Sciatic nerve (tissue), 2 donors: ENCODE measurements at regions not wholly inside any gene's neighbourhood (a gene's known extent, or its start where the extent isn't known, plus 50 kb on each side); places are given as distances from the start of the nearest gene placed in this dataset.
"Not testable (repeated sequence)": the region's sequence is repeated elsewhere in the genome, so short reads cannot be mapped to it uniquely, and the experiment has no call there.

Experiments
- ATAC-seq: fragments of 200-7000 bp; cut with Tn5 transposase; one replicate; pipeline ENCODE4 v1.9.1; 2020; ENCODE audit warnings: mild to moderate bottlenecking, moderate library complexity
- DNase-seq: peaks from one replicate; pipeline ENCODE4 v3.0.0-alpha.2; 2020; ENCODE audit warnings: low spot score
- intact Hi-C: fragments of 100-400 bp; cut with DNase I; formaldehyde crosslinking; loops from one replicate; pipeline ENCODE4 v1.14.2; 2022
- donor health status: DM: no; HTN: no; CAD: no.
- donor health status: DM: no; HTN: no; CAD: no.

- intact Hi-C loops = no loop called here
- ATAC-seq (no peak), DNase-seq (no peak)
Observed at GRCh38 chrX:138995458-138995857, 283.9 kb upstream of the FGF13 start.

DNA sequence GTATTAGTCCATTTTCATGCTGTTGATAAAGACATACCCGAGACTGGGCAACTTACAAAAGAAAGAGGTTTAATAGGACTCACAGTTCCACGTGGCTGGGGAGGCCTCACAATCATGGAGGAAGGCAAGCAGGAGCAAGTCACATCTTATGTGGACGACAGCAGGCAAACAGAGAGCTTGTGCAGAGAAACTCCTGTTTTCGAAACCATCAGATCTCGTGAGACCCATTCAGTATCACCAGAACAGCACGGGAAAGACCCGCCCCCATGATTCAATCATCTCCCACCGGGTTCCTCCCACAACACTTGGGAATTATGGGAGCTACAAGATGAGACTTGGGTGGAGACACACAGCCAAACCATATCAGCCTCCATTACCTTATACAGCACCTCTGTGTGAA lies 278.9 kb upstream of the FGF13 start:
- ATAC-seq, intact Hi-C loops, DNase-seq: not testable (repeated sequence)

GRCh38 chrX:138986866-138987265 lies 275.3 kb upstream of the FGF13 start:
- intact Hi-C loops = no loop called here
- no peak for ATAC-seq
- DNase-seq = no peak

- intact Hi-C loops = no loop called here
- ATAC-seq = no peak
- DNase-seq = no peak
Observed at GRCh38 chrX:138986235-138986634, 274.7 kb upstream of the FGF13 start.

DNA sequence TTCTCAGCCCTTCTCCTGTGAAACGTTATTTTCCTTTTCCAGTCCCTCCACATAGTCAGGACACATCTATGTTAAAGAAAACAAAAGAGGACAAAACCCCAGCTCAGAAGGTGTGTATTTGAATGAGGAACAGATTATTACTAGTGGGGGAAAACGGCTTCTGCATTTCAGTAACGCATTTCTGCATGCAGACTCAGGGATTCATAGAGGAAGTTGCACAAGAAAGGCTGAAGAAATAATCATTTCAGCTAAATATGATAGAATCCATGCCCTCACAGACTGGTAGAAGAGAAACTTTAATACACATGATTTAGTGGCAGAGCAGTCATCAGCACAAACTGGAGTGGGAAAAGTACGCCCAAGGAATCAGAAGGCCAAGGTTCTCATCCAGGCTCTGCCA lies 270.8 kb upstream of the FGF13 start:
- no peak for ATAC-seq
- DNase-seq = no peak
- intact Hi-C loops = no loop called here

DNA sequence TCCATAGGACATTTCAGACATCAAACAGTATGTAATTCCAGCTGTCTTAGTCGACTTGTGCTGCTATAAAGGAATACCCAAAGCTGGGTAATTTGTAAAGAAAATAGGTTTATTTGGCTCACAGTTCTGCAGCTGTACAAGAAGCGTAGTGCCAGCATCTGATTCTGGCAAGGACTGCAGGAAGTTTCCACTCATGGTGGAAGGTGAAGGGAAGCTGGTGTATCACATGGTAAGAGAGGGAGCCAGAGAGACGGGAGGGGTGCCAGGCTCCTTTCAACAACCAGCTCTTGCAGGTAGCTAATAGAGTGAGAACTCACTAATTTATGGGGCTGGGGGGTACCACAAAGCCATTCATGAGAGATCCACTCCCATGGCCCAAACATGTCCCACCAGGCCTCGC lies 253.0 kb upstream of the FGF13 start:
- intact Hi-C loops = no loop called here
- ATAC-seq (no peak), DNase-seq (no peak)

- intact Hi-C loops, DNase-seq, ATAC-seq: not testable (repeated sequence)
Observed at GRCh38 chrX:138962419-138962818, 250.9 kb upstream of the FGF13 start.

DNA sequence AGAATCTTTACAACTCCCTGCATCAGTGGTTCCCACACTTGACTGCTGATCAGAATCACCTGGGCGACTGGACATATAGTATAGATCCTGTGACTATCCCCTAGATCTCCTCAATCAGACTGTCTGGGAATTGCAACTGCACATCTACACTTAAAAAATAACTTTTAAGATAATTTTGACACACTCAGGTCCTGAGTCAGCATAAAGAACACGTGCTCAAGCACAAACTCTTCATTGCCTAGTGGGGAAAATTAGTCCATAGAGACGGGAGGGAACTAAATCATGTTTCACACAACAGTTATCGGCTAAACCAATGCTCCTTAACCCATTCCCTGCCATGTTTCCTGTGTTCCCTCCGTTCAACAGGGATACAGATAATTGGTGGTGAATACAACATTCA lies 243.5 kb upstream of the FGF13 start:
- DNase-seq (no peak), ATAC-seq (no peak)
- intact Hi-C loops = no loop called here

DNA sequence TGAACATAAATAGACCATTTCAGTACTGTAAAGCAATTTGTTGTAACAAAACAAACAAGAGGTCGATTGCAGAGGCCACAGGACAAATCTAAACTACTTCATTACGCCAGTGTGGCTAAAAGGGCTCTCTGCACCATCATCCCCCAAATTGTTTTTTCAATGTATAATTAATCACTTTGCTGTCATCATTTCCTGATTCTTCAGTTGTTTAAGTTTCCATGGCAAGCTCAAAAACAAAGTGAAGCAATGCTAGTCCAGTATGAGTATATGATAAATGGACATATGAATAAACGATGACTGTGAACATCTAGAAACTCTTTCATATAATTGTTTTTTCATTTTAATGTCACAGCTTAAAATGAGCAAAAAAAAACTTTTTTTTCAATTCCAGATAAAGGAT lies 235.4 kb upstream of the FGF13 start:
- DNase-seq (no peak), ATAC-seq (no peak)
- intact Hi-C loops = no loop called here

DNA sequence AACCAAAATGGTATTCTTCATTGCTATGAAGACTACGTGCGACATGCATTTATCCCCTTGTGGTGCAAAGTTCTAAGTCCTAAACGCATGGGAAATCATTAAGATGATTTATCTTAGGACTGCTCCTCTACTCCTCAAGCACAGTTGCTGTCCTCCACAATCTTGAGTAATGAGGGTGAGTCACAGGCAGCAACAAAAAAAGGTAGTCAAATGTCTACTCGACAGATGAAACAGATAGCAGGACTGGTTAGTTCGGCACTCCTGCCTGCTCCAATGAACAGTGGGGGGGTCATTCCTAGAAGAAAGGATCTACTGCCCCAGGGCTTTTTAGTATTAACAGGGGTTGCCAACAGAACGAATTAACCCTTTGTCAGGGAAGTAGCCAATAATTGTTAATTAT lies 233.7 kb upstream of the FGF13 start:
- DNase-seq = no peak
- no peak for ATAC-seq
- intact Hi-C loops = no loop called here

- DNase-seq = no peak
- intact Hi-C loops = no loop called here
- peak; percentile 56 for ATAC-seq
Observed at GRCh38 chrX:138939038-138939437, 227.5 kb upstream of the FGF13 start.

GRCh38 chrX:138938003-138938402 lies 226.5 kb upstream of the FGF13 start:
- intact Hi-C loops = no loop called here
- ATAC-seq = no peak
- no peak for DNase-seq

DNA sequence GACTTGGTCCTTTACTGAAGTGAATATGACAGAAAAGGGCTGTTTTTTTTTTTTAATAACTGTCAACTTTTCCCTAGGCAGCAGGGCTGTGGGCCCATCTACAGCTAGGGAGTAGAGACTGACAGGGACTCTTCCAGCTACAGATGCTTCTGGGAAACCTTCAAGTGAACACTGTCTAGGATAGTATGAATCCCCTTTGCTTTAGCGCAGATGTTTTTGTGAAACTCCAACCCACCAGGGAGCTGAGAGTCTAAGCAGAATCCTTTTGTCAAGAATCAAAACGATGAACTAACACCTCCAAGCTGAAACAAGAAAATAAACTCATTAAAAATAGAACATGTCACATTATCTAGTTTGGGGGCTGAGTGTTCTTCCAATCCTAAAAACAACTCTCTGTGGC lies 219.7 kb upstream of the FGF13 start:
- intact Hi-C loops = no loop called here

GRCh38 chrX:138930583-138930945 lies 219.0 kb upstream of the FGF13 start:
- intact Hi-C loops = no loop called here
- DNase-seq (no peak), ATAC-seq (peak; percentile 63)

More for the DNA sequence above, 219.7 kb upstream of the FGF13 start:
- peak; percentile 69 for ATAC-seq
- no peak for DNase-seq

GRCh38 chrX:138929926-138930582 lies 218.5 kb upstream of the FGF13 start:
- DNase-seq (no peak), ATAC-seq (no peak)
- intact Hi-C loops = no loop called here

DNA sequence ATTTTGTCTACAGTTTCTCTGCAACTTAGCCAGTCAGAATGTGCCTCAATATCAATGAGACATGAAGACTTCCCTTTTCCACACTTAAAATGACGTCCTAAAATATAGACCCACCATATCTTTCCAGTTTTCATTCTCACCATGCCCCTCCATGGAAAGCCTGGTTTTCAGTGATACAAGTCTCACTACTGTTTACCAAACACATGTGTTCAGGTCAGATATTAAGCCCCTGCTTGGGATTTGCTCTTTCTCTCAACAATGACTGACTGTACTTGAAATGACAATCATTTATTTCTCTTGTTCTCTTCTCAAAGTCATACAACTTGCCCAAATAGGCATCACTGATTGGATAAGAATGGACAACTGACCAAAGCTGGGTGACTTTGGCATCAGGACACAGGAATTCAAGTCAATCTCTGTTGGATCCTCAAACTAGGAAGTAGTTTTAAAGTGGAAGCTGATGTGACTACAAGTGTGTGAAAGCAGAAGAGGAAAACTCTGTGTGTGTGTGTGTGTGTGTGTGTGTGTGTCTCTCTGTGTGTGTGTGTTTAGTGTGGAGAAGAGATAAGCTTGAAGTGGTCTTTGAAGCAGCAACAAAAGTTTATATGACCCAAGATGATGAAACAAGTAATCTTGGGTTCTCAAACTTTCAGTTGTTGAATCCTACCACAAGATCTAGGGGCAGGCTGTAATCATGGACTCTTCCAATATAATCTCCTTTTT lies 217.4 kb upstream of the FGF13 start:
- DNase-seq = no peak
- no peak for ATAC-seq
- intact Hi-C loops = no loop called here

DNA sequence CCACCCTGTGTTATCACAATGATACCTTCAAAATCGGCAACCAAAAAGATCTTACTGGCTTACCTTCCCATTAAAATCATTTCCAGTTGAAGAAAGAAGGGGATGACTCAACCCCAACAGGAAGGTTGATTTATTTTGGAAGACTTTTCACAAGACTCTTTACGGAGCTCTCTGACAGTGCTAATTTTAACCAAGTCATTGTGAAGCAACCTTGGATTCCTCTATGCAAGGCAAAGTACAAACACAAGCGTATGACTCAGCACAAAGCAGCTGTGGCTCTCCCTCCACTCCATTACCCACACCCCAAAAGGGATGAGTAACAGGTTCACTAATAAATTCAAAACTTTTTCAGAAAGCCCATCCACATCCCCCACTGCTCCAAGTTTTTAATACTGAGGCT lies 213.8 kb upstream of the FGF13 start:
- no peak for DNase-seq
- intact Hi-C loops = no loop called here
- ATAC-seq = peak; percentile 79

DNA sequence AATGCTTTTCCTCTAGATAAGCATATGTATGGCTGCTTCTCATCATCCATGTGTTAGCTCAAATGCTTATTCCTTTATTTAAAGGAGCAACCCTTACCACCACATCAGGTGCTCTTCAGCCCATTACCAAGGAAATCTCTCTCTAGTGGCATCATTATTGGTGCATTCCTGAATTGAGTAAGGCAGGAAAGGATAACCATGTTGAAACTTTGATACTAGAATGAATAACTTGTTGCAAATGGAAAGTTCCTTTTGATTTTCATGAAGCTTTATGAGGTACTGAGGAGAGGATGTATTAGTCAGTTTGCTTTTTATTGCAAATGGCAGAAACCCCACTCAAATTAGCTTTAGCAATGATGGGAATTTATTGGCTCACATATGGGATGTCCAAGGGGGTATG lies 212.3 kb upstream of the FGF13 start:
- no peak for DNase-seq
- intact Hi-C loops = no loop called here
- no peak for ATAC-seq

DNA sequence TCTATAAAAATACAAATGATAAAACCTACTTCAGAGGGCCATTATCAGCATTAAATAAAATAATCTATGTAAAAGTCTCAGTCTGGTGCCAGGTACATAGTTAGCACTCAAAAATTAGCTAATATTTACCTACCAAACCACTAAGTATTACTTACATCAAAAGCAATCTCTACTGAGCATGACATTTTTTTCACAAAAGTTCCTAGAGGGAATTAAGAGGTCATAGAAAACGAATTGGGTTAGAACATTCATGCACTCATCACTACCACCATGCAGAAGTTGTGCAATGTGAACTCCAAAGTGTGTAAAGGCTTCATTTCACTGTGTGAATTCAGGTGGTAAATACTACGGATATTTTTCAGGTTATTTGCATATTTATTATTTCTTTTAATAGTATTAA lies 209.5 kb upstream of the FGF13 start:
- intact Hi-C loops = no loop called here
- DNase-seq (no peak), ATAC-seq (no peak)

- intact Hi-C loops = no loop called here
- ATAC-seq (no peak), DNase-seq (no peak)
Observed at GRCh38 chrX:138917781-138918180, 206.3 kb upstream of the FGF13 start.

DNA sequence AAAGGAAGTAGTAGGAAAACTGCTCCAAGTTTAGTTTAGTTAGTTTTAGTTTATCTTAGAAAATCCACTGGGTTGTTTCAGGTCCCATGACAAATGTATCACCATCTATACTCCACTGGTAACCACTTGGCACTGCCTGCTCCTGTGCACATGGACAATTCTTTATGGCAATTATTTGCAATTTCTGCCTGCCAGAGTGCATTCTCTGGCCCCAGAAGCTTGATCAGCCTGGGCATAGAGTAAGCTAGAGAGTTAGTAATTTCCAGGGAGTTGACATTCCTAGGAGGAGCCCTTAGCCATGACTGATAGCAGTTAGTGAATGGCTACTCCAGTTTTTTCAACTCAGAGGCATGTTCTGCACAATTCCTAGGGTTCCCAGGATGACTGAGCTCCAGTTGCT lies 203.2 kb upstream of the FGF13 start:
- intact Hi-C loops = no loop called here
- DNase-seq = no peak
- ATAC-seq = no peak
